K562 (cell line): ENCODE measurements at regions not wholly inside any gene's neighbourhood (a gene's known extent, or its start where the extent isn't known, plus 50 kb on each side); places are given as distances from the start of the nearest gene placed in this dataset.

Experiments used
- ARID1B ChIP-seq: fragments of 450-650 bp; IDR thresholded peaks from 2 replicates; pipeline ENCODE4 v1.6.1; 2016; ENCODE audit warnings: antibody characterized with exemption, mild to moderate bottlenecking, inconsistent platforms
- C11orf30 ChIP-seq: fragments of 450-650 bp; IDR thresholded peaks from 2 replicates; pipeline ENCODE4 v1.6.1; 2016; ENCODE audit warnings: low read depth, mild to moderate bottlenecking
- CHAMP1 ChIP-seq: fragments of 450-650 bp; IDR thresholded peaks from 2 replicates; pipeline ENCODE4 v1.6.1; 2016; ENCODE audit warnings: mild to moderate bottlenecking
- CSDE1 ChIP-seq, 2 experiments: fragments of 450-650 bp; IDR thresholded peaks; 2 replicates each; pipeline ENCODE4 v1.6.1; 2016; ENCODE audit warnings: mild to moderate bottlenecking in 1 of 2
- CTCF ChIP-seq, 3 experiments: IDR thresholded peaks in 2 of 3; conservative IDR thresholded peaks in 1 of 3; 2 replicates each; pipeline ENCODE4 v1.5.1; 2011 to 2012; ENCODE audit warnings: low read length in 3 of 3, mild to moderate bottlenecking in 3 of 3, control low read depth in 2 of 3, improper control_type of control experiment in 1 of 3, inconsistent platforms in 1 of 3, low read depth in 1 of 3, mixed read lengths in 1 of 3, moderate library complexity in 1 of 3; ENCODE audit not compliant: insufficient read depth in 2 of 3
- CXXC5 ChIP-seq: fragments of 250-450 bp; sonication (Bioruptor Pico); IDR thresholded peaks from 2 replicates; pipeline ENCODE4 v1.8.0; 2022; ENCODE audit warnings: inconsistent platforms, mild to moderate bottlenecking, moderate library complexity
- ELF1 ChIP-seq: fragments of 200-800 bp; sonication (Bioruptor generic); IDR thresholded peaks from 2 replicates; pipeline ENCODE4 v1.6.1; 2016; ENCODE audit warnings: missing genetic modification characterization, missing compliant biosample characterization
- ELF4 ChIP-seq: fragments of 450-650 bp; formaldehyde crosslinking; IDR thresholded peaks from 2 replicates; pipeline ENCODE4 v1.4.0; 2022; ENCODE audit warnings: missing genetic modification characterization
- FOSL1 ChIP-seq: fragments of 200-800 bp; sonication (Bioruptor generic); conservative IDR thresholded peaks from 2 replicates; pipeline ENCODE4 v1.6.1; 2016; ENCODE audit warnings: missing genetic modification characterization, missing compliant biosample characterization
- GABPB1 ChIP-seq: sonication (generic); formaldehyde crosslinking; IDR thresholded peaks from 2 replicates; pipeline ENCODE4 v1.8.0; 2022; ENCODE audit warnings: mild to moderate bottlenecking, missing genetic modification reagents
- HIVEP1 ChIP-seq: fragments of 250-450 bp; sonication (Bioruptor Pico); IDR thresholded peaks from 2 replicates; pipeline ENCODE4 v1.4.0; 2020; ENCODE audit warnings: mild to moderate bottlenecking
- ILK ChIP-seq: fragments of 450-650 bp; IDR thresholded peaks from 2 replicates; pipeline ENCODE4 v1.6.1; 2016; ENCODE audit warnings: missing genetic modification characterization, low read depth, mild to moderate bottlenecking, missing compliant biosample characterization, moderate library complexity, borderline replicate concordance
- NCOA4 ChIP-seq: fragments of 450-650 bp; IDR thresholded peaks from 2 replicates; pipeline ENCODE4 v1.6.1; 2018; ENCODE audit warnings: mild to moderate bottlenecking; ENCODE audit not compliant: partially characterized antibody
- NCOR1 ChIP-seq: fragments of 450-650 bp; IDR thresholded peaks from 2 replicates; pipeline ENCODE4 v1.6.1; 2016; ENCODE audit warnings: mild to moderate bottlenecking, moderate library complexity
- PKNOX1 ChIP-seq: fragments of 450-650 bp; IDR thresholded peaks from 2 replicates; pipeline ENCODE4 v1.6.1; 2016
- PYGO2 ChIP-seq: fragments of 450-650 bp; IDR thresholded peaks from 2 replicates; pipeline ENCODE4 v1.6.1; 2016; ENCODE audit warnings: mild to moderate bottlenecking, missing genetic modification characterization, moderate library complexity, missing compliant biosample characterization
- RBM22 ChIP-seq: fragments of 200-400 bp; formaldehyde crosslinking; IDR thresholded peaks from 2 replicates; pipeline ENCODE4 v1.6.1; 2018; ENCODE audit warnings: low read length, low read depth; ENCODE audit not compliant: poor library complexity, severe bottlenecking
- RHOXF2B ChIP-seq: fragments of 250-450 bp; sonication (Bioruptor Pico); conservative IDR thresholded peaks from 2 replicates; pipeline ENCODE4 v1.5.1; 2021
- SOX6 ChIP-seq: fragments of 450-650 bp; IDR thresholded peaks from 2 replicates; pipeline ENCODE4 v1.6.1; 2014; ENCODE audit warnings: mild to moderate bottlenecking
- TAF1 ChIP-seq: IDR thresholded peaks from 2 replicates; pipeline ENCODE4 v1.6.1; 2011; ENCODE audit warnings: mild to moderate bottlenecking, low read length, moderate library complexity; ENCODE audit not compliant: insufficient read depth, control insufficient read depth, severe bottlenecking; ENCODE audit errors: extremely low read depth
- TAL1 ChIP-seq: fragments of 450-650 bp; IDR thresholded peaks from 2 replicates; pipeline ENCODE4 v1.6.1; 2016; ENCODE audit warnings: mild to moderate bottlenecking
- TEAD4 ChIP-seq, 2 experiments: sonication (generic) in 1 of 2; formaldehyde crosslinking in 1 of 2; IDR thresholded peaks; 2 replicates each; pipeline versions ENCODE4 v1.6.1 to v1.8.0; 2012 to 2022; ENCODE audit warnings: borderline replicate concordance in 1 of 2, inconsistent platforms in 1 of 2, low read length in 1 of 2, mild to moderate bottlenecking in 1 of 2, missing genetic modification reagents in 1 of 2
- YBX1 ChIP-seq: fragments of 450-650 bp; IDR thresholded peaks from 2 replicates; pipeline ENCODE4 v1.7.1; 2016; ENCODE audit warnings: mild to moderate bottlenecking
- ZKSCAN1 ChIP-seq: fragments of 150-350 bp; IDR thresholded peaks from 2 replicates; pipeline ENCODE4 v1.6.1; 2016; ENCODE audit warnings: low read depth, low read length

GRCh38 chr2:67561457-67561965 is 164.4 kb downstream of the ETAA1 start (continued):
- no peak for TF ChIP-seq TAF1
- TF ChIP-seq CXXC5 (CRISPR knock-in tag), result no peak
- TF ChIP-seq GABPB1, result no peak
- TF ChIP-seq FOSL1 (tag), result peak; percentile 47; the same call in 1 of the 2 replicates
- TF ChIP-seq TEAD4 (IDR thresholded peaks at IDR 0.05; ENCODE audit: low read length), result peak; percentile 57
- no peak for TF ChIP-seq TEAD4 (CRISPR knock-in tag; IDR thresholded peaks at IDR 0.05; ENCODE audit: borderline replicate concordance)
- TF ChIP-seq SOX6, result peak; percentile 57
- TF ChIP-seq NCOA4, result no peak
- no peak for TF ChIP-seq HIVEP1 (CRISPR knock-in tag)
- TF ChIP-seq PYGO2 (tag), result no peak
- TF ChIP-seq NCOR1, result peak; percentile 40; the same call in 1 of the 2 replicates
- TF ChIP-seq CHAMP1, result no peak
- no peak for TF ChIP-seq C11orf30
- no peak for TF ChIP-seq RBM22
- TF ChIP-seq PKNOX1, result peak; percentile 60
- TF ChIP-seq ELF1 (tag), result no peak
- no peak for TF ChIP-seq YBX1
- no peak for TF ChIP-seq CSDE1 (IDR thresholded peaks at IDR 0.05)
- TF ChIP-seq CTCF (IDR thresholded peaks at IDR 0.05 in 2 of 3, conservative IDR thresholded peaks at IDR 0.05 in 1 of 3; ENCODE audit: insufficient read depth in 2 of 3, low read depth in 1 of 3, low read length in 3 of 3), result no peak
- peak; percentile 65 for TF ChIP-seq TAL1
- TF ChIP-seq ELF4, result no peak
- TF ChIP-seq ZKSCAN1, result no peak
- no peak for TF ChIP-seq RHOXF2B
- TF ChIP-seq ARID1B, result peak; percentile 66
- no peak for TF ChIP-seq ILK (tag)
